Sigmoid colon (tissue), 6 donors: ENCODE measurements at regions not wholly inside any gene's neighbourhood (a gene's known extent, or its start where the extent isn't known, plus 50 kb on each side); places are given as distances from the start of the nearest gene placed in this dataset.

Source experiments
- DNase-seq: peaks from one replicate; pipeline ENCODE4 v3.0.0-alpha.2; 2019
- H3K27ac ChIP-seq, 4 donors: fragments of 200-600 bp; sonication (generic); one replicate each; pipeline ENCODE4 v1.5.1; 2016 to 2019; ENCODE audit warnings: mild to moderate bottlenecking in 1 of 4
- H3K27me3 ChIP-seq, 3 donors: fragments of 200-600 bp; sonication (generic); one replicate each; pipeline ENCODE4 v1.5.1; 2019; ENCODE audit warnings: mild to moderate bottlenecking in 1 of 3
- H3K36me3 ChIP-seq, 4 donors: fragments of 200-600 bp; sonication (generic); one replicate each; pipeline ENCODE4 v1.5.1; 2016 to 2019
- H3K4me1 ChIP-seq, 4 donors: fragments of 200-600 bp; sonication (generic); one replicate each; pipeline ENCODE4 v1.5.1; 2017 to 2019
- H3K4me3 ChIP-seq, 4 donors: fragments of 200-600 bp; sonication (generic); one replicate each; pipeline ENCODE4 v1.5.1; 2017 to 2019; ENCODE audit warnings: mild to moderate bottlenecking in 2 of 4, moderate library complexity in 1 of 4
- H3K9me3 ChIP-seq, 4 donors: fragments of 200-600 bp in 3 of 4; sonication (generic) in 3 of 4; one replicate each; pipeline versions ENCODE4 v1.5.1 to v1.6.1; 2013 to 2019
- EP300 ChIP-seq, 4 donors: sonication (generic); formaldehyde crosslinking; IDR thresholded peaks; one replicate each; pipeline ENCODE4 v1.6.1; 2017; ENCODE audit warnings: antibody characterized with exemption in 4 of 4
- POLR2A ChIP-seq, 2 donors: fragments of 450-650 bp; IDR thresholded peaks; one replicate each; pipeline ENCODE4 v1.6.1; 2016; ENCODE audit warnings: antibody characterized with exemption in 2 of 2, mild to moderate bottlenecking in 2 of 2, moderate library complexity in 2 of 2
- POLR2AphosphoS5 ChIP-seq, 4 donors: sonication (generic); formaldehyde crosslinking; IDR thresholded peaks; one replicate each; pipeline ENCODE4 v1.6.1; 2017; ENCODE audit warnings: antibody characterized with exemption in 4 of 4
- WGBS, 2 donors: extraction: QIAGEN DNeasy Blood & Tissue Kit; methylation state at CpG; one replicate each; pipeline ENCODE4 v1.1.7; 2013; 5-methylcytosine and 5-hydroxymethylcytosine counted together
- intact Hi-C: fragments of 100-400 bp; cut with DNase I; formaldehyde crosslinking; loops from one replicate; pipeline ENCODE4 v1.15.1; 2023
- TF ChIP-seq, protein P1 (sequence below), 4 experiments: fragments of 450-650 bp in 3 of 4; fragments of 200-600 bp in 1 of 4; IDR thresholded peaks; one replicate each; pipeline ENCODE4 v1.5.1; 2016 to 2019; ENCODE audit warnings: antibody characterized with exemption in 4 of 4, mild to moderate bottlenecking in 3 of 4, moderate library complexity in 2 of 4
- donor health status: healthy with polysubstance abuse.
- donor health status: healthy.

DNA sequence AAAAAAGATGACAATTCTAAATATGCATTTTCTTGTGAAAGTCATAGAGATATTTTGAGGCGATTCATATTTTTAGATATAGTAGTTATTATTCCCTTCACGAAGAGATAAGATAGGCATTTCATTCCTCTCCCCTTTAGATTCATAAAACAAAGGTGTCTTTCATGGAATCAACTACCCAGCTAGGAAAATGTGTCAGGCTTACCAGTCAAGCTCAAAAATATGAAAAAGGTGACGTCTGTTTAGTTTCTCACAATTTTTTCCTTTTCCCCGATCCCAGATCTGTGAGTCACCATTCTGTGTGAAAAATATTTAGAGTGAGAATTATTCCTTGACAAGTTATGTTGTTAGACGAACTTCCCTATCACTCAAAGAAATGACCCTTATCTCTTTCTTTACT lies 95.4 kb upstream of the FN1 start:
- H3K4me3 ChIP-seq: no peak overlapping the region
- no peaks in the 10 kb centered on the region for H3K27me3 ChIP-seq
- H3K27ac ChIP-seq: peak overlapping the region in 2 of 4 donors; percentile 23 to 67
- intact Hi-C loops: no loop called here
- H3K9me3 ChIP-seq: peaks cover 0 to 4% (median 0%) of the 10 kb centered on the region in 4 donors
- TF ChIP-seq POLR2AphosphoS5 (IDR thresholded peaks at IDR 0.05) (no peak), POLR2A (IDR thresholded peaks at IDR 0.05) (no peak), EP300 (IDR thresholded peaks at IDR 0.05) (no peak)
- TF ChIP-seq, protein P1, sequence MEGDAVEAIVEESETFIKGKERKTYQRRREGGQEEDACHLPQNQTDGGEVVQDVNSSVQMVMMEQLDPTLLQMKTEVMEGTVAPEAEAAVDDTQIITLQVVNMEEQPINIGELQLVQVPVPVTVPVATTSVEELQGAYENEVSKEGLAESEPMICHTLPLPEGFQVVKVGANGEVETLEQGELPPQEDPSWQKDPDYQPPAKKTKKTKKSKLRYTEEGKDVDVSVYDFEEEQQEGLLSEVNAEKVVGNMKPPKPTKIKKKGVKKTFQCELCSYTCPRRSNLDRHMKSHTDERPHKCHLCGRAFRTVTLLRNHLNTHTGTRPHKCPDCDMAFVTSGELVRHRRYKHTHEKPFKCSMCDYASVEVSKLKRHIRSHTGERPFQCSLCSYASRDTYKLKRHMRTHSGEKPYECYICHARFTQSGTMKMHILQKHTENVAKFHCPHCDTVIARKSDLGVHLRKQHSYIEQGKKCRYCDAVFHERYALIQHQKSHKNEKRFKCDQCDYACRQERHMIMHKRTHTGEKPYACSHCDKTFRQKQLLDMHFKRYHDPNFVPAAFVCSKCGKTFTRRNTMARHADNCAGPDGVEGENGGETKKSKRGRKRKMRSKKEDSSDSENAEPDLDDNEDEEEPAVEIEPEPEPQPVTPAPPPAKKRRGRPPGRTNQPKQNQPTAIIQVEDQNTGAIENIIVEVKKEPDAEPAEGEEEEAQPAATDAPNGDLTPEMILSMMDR (IDR thresholded peaks at IDR 0.05): no peak
- DNase-seq: no peak
- 50 to 69% methylated on average over 5 of the region's 5 CpGs for WGBS, 2 donors
- H3K36me3 ChIP-seq: no peaks in the 10 kb centered on the region
- H3K4me1 ChIP-seq: peaks cover 0 to 6% (median 0%) of the 10 kb centered on the region in 4 donors

DNA sequence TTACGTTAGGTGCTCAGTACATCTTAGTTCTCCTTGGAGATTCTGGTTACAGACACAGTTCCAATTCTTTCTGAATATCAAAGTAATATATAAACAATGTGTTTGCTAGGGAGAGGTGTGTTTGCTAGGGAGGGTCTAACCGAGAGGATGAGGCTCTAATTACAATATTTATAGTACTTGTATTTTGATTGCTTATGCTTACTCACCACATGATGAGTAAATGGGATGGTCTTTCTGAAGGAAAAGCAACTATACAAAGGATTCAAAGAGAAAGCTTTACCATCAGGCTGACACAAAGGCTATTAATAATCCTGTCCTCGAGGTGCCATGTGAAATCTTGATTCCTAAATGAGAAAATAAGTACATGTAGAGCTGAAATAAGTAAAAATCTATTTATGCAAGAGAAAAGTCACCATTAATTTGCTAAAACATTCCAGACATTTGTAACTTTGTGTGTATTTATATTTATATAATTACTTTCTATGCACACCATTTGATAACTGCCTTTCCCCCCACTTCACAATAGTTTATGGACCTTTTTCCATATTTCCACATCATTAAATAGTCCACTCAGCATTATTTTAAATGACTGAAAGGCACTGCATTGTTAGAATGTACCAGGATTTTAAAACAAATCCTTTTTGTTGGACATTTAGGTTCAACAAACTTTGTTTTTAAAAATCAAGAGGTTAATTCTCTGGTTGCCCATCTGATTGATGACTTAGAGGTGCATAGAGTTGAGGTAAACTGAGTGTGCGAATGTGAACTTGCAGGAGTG lies 94.5 kb upstream of the FN1 start:
- TF ChIP-seq, protein P1 (IDR thresholded peaks at IDR 0.05): no peak
- TF ChIP-seq POLR2A (IDR thresholded peaks at IDR 0.05) (no peak), POLR2AphosphoS5 (IDR thresholded peaks at IDR 0.05) (no peak), EP300 (IDR thresholded peaks at IDR 0.05) (no peak)
- WGBS, 2 donors: 73 to 80% methylated on average over 4 of the region's 4 CpGs
- DNase-seq: no peak
- no peak overlapping the region for H3K4me3 ChIP-seq
- H3K27me3 ChIP-seq: no peaks in the 10 kb centered on the region
- H3K9me3 ChIP-seq: peaks cover 0 to 4% (median 0%) of the 10 kb centered on the region in 4 donors
- no peaks in the 10 kb centered on the region for H3K36me3 ChIP-seq
- H3K27ac ChIP-seq: peak overlapping the region in 1 of 4 donors; percentile 67
- H3K4me1 ChIP-seq: peaks cover 0 to 6% (median 0%) of the 10 kb centered on the region in 4 donors
- intact Hi-C loops: no loop called here

DNA sequence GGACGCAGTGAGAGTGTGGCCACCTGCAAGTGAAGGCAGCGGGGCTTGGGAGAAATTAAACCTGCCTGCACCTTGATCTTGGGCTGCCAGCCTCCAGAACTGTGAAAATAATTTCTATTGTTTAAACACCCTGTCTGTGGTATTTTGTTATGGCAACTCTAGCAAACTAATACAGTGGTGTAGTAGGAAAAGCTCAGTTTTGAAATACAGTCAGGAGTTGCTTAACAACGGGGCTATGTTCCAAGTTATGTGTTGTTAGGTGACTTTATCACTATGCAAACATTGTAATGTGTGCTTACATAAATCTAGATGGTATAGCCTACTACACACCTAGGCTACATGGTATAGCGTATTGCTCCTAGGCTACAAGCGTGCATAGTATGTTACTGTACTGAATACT lies 93.4 kb upstream of the FN1 start:
- Histone ChIP-seq H3K27ac (no peak overlapping the region), H3K4me1 (peaks cover 0 to 6% (median 0%) of the 10 kb centered on the region in 4 donors), H3K9me3 (peaks cover 0 to 4% (median 0%) of the 10 kb centered on the region in 4 donors), H3K36me3 (no peaks in the 10 kb centered on the region), H3K27me3 (no peaks in the 10 kb centered on the region), H3K4me3 (no peak overlapping the region)
- 43 to 74% methylated on average over 5 of the region's 5 CpGs for WGBS, 2 donors
- TF ChIP-seq EP300 (IDR thresholded peaks at IDR 0.05): no peak
- no peak for TF ChIP-seq POLR2A (IDR thresholded peaks at IDR 0.05)
- TF ChIP-seq POLR2AphosphoS5 (IDR thresholded peaks at IDR 0.05): no peak
- TF ChIP-seq, protein P1 (IDR thresholded peaks at IDR 0.05): no peak
- intact Hi-C loops: no loop called here
- DNase-seq: no peak

DNA sequence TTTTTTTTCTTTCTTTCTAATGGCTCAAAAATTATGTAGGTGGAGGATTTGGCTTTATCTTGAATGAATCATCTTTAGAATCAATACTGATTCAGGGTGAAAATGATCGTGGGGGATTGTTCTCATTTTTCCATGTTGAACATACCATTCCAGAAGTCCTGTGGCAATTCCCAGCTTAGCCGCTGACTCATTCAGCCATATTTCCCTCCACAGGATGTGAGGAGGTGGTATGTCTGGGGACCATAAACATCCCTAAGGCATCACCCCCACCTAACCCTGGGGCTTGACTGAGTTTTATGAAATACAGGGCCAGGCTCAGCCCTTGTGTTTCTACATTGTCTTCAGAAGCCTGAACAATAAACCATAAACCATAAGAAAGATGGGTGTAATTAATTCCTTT lies 92.7 kb upstream of the FN1 start:
- intact Hi-C loops: no loop called here
- peaks cover 0 to 1% (median 0%) of the 10 kb centered on the region in 4 donors for H3K9me3 ChIP-seq
- TF ChIP-seq, protein P1 (IDR thresholded peaks at IDR 0.05): no peak
- no peak for TF ChIP-seq POLR2A (IDR thresholded peaks at IDR 0.05)
- TF ChIP-seq POLR2AphosphoS5 (IDR thresholded peaks at IDR 0.05): no peak
- TF ChIP-seq EP300 (IDR thresholded peaks at IDR 0.05): no peak
- H3K27ac ChIP-seq: no peak overlapping the region
- no peaks in the 10 kb centered on the region for H3K27me3 ChIP-seq
- DNase-seq: no peak
- 74 to 88% methylated on average over 2 of the region's 2 CpGs for WGBS, 2 donors
- no peak overlapping the region for H3K4me3 ChIP-seq
- H3K4me1 ChIP-seq: peaks cover 0 to 6% (median 0%) of the 10 kb centered on the region in 4 donors
- H3K36me3 ChIP-seq: no peaks in the 10 kb centered on the region
